NCI-H345 treated with DMSO at 0.1 percent for 48 hours (cell line): ENCODE measurements at regions not wholly inside any gene's neighbourhood (a gene's known extent, or its start where the extent isn't known, plus 50 kb on each side); places are given as distances from the start of the nearest gene placed in this dataset.

Experiments
- DNase-seq: peaks from one replicate; lab custom pipeline; 2025; ENCODE audit not compliant: unreplicated experiment; lab: John Stamatoyannopoulos, UW

DNA sequence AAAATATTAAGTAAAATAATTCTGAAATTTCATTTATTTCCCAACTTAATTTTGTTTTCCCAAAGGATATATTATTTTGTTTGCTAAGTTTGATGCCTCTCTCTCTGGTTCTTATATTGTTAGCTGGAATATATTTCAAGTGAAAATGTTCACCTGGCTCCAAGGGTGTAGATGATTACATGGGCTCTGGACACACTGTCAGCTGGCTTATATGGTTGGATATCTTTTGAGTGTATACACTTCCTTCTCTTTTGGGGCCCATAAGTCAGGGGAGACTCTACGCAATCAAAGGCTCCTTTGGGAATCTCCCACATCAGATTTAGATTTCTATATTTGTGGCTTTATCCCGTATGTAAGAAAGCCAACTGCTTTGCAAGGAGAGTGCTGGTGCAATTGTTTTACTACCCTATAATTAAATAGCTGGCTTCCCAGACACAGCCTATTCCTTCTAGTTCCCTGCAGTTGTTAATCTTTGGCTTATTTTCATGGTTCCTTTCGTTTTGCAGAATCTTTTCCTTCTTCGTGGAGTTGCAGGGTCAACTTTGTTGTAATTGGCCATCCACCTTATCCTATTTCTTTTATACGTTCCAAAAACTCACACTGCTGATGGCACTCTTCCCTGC is 225.7 kb downstream of the DPH6 start:
- no peak for DNase-seq

GRCh38 chr15:35319354-35319753 is 226.6 kb downstream of the DPH6 start:
- DNase-seq = no peak

DNA sequence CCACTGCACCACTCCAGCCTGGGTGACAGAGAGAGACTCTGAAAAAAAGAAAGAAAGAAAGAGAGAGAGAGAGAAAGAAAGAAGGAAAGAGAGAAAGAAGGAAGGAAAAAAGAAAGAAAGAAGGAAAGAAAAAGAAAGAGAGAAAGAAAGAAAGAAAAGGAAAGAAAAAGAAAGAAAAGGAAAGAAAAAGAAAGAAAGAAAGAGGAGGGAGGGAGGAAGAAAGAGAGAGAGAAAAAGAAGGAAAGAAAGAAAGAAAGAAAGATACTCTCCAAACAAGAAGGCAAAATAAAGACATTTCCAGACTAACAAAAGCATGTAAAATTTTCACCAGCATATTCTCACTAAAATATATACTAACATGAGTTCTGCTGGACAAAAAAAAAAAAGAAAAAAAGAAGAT is 228.7 kb downstream of the DPH6 start:
- DNase-seq = no peak

DNA sequence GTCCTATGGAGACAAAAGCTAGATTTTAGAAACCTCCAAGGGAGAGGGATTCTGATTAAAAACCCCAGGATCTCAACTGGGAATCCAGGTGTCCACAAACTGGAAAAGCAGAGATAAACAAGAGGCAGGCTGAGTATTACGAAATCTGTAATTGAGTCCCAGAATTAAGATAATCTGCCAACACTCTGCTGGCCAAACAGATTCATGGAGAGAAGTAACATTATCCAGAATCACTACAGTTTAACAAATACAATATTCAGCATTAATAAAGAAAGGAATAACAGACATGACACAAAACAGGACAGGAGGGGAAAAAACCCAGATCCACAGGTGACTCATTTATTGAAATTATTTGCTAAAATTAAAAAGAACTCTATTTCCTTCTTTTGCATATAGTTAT is 227.2 kb upstream of the NANOGP8 start:
- no peak for DNase-seq

DNA sequence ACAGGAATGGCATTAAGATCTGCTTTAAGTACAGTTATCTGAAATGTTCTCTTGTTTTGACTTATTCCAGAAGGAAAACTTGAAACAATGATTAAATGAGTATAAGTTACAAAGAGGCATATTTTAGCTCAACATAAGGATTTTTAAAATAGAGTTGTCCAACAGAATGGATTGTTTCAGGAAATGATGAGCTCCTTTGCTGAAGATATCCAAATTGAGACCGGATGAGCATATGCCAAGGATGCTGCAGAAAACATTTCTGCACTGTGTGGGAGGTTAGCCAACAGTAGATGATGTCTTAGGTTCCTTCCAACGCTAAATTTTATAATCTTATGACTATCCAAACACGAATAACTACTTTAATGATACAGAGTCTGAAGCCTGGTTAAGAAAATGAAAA is 226.5 kb upstream of the NANOGP8 start:
- no peak for DNase-seq

GRCh38 chr15:35309886-35310285 is 224.8 kb upstream of the NANOGP8 start:
- no peak for DNase-seq

GRCh38 chr15:35308802-35309201 is 223.7 kb upstream of the NANOGP8 start:
- no peak for DNase-seq

- DNase-seq = no peak
Observed at GRCh38 chr15:35307676-35308075, 222.6 kb upstream of the NANOGP8 start.

DNA sequence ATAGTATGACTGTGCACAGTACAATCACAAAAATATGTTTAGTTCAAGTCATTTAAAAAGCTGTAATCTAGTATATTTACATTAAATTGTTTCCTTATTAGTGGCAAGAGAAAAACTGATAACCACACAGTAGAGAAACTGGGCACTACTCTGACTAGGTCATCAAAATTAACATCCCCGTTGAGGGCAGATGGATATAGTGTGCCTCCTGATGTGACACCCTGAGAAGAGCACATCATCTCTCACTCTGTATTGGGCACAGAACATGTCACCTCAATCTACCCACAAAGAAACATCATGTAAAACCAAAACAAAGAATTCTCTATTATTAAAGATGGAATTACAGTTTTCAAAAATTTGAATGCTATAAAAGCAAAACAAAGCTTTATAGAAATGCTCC is 221.9 kb upstream of the NANOGP8 start:
- no peak for DNase-seq

- no peak for DNase-seq
Observed at GRCh38 chr15:35306361-35306981, 221.4 kb upstream of the NANOGP8 start.

DNA sequence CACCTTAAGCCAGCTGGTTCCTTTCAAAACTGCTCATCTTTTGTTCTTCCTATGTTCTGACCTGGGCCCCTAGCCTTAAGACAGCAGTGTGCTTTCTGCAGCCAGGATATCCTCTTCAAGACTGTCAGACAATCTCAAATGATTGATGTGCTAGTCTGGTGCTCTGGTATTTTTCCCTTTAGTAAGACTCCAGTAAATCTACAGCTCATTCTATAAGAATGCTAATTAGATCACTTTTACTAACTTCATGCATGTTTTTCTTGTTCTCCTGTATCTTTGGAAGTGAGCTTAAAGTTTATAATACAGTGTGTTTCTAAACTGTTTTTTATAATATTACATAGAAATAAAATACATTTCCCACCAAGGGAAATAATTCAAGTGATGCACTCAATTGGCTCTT is 220.9 kb upstream of the NANOGP8 start:
- no peak for DNase-seq

GRCh38 chr15:35305031-35305550 is 220.0 kb upstream of the NANOGP8 start:
- DNase-seq = no peak

- DNase-seq = no peak
Observed at GRCh38 chr15:35304389-35304788, 219.3 kb upstream of the NANOGP8 start.

DNA sequence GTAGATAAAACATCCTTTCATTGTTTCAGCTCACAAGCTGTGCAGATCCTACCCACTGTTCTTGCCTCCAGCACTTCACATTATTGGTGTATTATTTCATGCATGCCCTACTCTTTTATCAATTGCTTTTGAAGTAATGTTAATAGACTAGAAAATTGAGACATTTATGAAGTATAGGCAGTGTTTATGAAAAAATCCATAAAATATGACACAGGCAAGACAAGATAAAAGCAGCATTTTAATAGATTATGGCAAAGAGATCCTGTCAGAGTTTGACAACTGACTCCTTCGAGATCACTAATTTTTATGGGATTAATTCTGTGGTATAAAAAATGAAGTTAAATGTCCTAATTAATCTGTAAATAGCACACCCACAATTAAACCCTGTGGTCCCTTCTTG is 217.2 kb upstream of the NANOGP8 start:
- no peak for DNase-seq

- DNase-seq = no peak
Observed at GRCh38 chr15:35301088-35301487, 216.0 kb upstream of the NANOGP8 start.

DNA sequence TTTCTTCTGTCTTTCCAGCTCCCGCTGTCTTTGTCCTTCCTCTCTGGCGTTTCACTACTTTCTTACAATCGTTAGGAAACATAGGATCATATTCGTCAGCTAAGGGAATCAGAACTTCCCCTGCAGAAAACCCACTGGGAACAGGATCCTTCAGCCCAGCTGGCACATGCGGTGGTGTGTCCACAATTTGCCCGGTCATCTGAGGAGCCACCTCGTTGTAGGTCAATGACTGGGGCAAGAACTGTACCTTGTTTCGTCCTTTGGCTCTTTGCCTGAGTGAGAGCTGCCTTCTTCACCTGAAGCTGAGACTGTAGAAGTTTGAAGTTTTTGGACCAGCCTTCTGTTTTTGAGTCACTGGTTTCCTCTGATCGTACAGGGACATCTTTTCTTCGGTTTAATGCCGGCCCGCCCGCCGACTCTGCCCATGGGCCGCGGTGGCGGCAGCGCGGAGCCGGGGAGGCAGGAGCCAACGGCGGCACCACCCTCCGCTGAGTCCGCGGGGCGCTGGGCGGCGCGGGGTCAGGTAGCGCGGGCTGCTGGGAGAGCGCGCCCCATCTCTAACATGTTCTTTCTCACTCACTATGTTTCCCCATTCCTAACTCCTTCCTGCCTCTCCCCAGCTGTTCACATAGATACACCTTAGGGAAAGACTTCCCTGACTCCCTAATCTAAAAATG is 214.1 kb upstream of the NANOGP8 start:
- no peak for DNase-seq

DNA sequence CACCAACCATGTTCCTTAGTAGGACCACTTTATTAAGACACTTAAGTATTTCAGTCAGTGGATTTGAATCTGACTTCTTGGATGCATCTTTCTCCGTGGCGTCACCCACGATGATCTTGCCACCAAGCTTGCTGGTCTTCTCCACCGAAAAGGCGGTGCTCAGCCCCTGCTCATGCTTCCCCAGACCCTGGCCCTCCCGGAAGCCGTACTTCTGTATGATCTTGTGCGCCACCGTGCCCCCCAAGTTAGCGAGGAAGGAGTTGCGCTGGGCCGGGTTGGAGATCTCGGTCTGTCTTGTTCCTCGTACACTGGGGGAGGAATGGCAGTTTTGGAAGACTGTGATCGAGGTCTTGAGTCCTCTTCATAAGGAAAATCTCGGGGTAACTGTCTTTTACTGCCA is 213.4 kb upstream of the NANOGP8 start:
- no peak for DNase-seq

DNA sequence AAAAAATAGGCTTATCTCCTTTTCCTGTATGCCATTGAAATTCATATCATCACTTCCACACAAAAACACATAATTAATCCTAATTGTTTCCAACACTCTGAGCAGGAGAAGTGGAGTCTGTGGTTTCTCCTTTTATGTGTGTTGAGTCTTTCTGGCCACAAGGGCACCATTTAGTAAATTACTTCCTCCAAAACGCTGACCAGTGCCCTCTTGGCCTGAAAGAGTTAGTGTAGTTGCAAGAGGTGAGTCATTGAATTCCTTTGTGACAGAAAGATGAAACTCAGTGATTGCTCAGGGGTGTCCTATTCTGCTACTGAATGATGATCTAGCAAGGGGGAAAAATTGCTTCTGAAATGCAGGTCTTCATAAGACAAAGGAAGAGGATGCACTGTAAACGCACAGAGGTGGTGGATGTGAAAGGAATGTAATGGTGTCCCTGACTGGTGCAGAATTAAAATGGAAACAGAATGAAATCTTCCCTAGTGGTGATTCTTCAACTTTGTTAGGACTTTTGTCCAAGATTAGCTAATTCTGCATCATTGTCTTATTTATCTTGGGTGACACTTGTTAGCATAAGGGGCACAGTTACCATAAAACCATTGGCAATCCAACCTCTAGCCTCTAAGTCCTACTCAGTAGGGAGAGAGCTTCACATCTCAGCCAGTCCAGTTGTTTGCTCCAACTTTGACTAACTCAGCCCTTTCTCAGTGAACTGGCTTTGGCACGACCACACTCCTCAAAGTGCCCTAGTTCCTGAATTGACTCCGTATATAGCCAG is 208.4 kb upstream of the NANOGP8 start:
- DNase-seq = no peak

DNA sequence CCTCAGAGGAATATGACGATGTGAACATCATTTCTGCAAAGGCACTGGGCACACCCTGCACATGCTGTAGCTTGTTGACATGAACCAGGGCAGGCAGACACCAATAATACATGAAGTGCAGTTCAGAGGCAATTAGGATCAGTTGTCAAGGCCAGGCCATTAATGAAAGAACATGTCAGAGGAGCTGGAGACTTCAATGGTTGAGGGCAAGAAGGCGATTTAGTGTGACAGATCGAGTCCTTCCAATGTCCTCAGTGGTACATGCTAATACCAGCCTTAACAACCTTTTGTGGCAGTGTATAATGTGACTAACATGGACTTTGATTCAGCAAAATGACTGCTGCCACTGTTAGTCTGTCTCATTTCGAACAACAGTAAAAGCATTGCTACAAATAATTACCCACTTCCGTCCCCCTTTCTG is 205.2 kb upstream of the NANOGP8 start:
- DNase-seq = no peak

DNA sequence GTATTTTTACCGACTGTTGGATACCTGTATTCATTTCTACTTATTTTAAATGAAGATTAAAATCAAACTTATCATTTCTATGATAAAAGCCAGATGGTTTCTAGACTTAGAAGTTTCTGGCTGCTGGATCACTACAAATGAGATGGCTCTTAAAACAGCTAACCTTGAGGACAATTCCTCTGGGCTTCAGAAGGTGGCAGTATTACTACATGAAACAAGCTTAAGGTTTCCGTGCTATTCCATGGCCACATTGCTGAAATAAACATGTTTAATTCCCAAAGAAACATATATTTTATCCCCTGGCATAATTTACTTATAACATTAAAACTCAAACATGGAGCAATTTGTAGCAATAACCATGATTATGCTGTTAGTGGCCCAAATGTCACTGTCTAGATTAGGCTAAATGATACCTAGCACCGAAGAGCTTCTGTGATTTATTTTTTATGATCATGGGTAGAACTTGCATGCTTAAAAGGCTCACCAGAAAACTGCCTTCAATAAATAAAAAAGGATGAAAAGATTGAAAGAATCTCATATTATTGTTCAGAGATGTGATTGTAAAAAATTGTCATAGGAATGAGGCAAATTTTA is 204.0 kb upstream of the NANOGP8 start:
- DNase-seq = peak; percentile 5

GRCh38 chr15:35288580-35288979 is 203.5 kb upstream of the NANOGP8 start:
- no peak for DNase-seq
